NCI-H345 (cell line): ENCODE measurements at regions not wholly inside any gene's neighbourhood (a gene's known extent, or its start where the extent isn't known, plus 50 kb on each side); places are given as distances from the start of the nearest gene placed in this dataset.
"Not testable (repeated sequence)": the region's sequence is repeated elsewhere in the genome, so short reads cannot be mapped to it uniquely, and the experiment has no call there.

Experiments used
- DNase-seq: peaks from one replicate; lab custom pipeline; 2025; lab: John Stamatoyannopoulos, UW

GRCh38 chr18:43812627-43813026, 535.3 kb upstream of the SYT4 start:
- no peak for DNase-seq

GRCh38 chr18:43819397-43819796, 542.1 kb upstream of the SYT4 start:
- DNase-seq, result no peak

GRCh38 chr18:43819873-43820272, 542.6 kb upstream of the SYT4 start:
- no peak for DNase-seq

- DNase-seq, result no peak
These were observed 548.5 kb upstream of the SYT4 start for GRCh38 chr18:43825768-43826167.

DNA sequence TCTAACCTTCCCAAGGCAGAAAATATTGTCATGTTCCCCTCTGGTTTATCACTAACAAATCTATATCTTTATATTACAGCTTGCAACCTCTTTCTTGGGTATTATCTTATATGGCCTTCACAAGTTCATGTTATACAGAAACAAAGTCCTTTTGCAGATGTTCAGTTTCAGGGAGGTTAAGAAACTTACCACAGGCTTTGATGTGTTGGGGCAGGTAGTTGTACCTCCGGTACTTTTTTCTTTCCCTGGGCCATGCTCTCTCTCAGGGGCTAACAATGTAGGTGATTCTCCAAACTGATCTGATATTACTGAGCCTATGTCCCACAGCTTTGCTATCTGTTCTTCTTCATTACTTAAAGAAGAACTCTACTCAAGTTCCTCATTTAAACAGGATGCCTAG, 548.9 kb upstream of the SYT4 start:
- DNase-seq, result no peak

GRCh38 chr18:43827311-43827710, 550.0 kb upstream of the SYT4 start:
- no peak for DNase-seq

DNA sequence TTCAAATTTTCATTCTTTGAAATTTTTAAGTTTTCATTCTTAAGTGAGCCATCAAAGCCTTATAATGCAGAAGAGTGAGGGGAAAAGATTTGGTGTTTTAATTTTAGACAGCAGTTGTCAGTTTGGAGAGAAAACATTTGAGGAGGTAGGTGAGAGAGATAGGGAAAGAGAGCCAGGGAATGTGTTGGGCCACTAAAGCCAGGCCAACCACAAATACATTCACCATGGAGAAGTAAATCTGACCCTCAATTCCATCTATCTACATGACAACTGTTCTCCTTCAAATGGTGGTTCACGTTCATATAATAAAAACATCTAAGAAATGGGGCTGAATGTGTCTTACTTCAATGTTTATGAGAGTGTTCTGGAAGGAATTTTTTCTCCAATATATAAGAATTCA, 553.0 kb upstream of the SYT4 start:
- DNase-seq, result no peak

DNA sequence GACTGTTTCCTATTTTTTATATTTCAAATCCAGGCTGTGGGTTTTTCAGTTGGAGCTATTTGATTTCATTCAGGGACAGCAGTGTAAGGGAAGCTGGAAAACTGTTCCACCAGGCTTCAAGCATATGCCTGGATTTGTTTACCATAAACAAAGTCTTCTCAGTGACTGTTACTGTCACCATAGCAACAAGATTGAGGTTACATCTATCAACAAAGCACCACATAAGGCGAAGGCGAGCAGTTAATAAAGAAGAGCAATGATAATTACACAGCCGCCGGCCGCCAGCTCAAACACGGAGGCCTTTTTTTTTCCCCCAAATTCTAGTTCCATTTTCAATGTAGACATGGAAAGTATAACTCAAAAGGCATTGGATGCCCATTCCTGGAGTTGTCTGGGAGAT, 553.7 kb upstream of the SYT4 start:
- DNase-seq, result peak; percentile 65

GRCh38 chr18:43846299-43846698, 569.0 kb upstream of the SYT4 start:
- DNase-seq, result no peak

DNA sequence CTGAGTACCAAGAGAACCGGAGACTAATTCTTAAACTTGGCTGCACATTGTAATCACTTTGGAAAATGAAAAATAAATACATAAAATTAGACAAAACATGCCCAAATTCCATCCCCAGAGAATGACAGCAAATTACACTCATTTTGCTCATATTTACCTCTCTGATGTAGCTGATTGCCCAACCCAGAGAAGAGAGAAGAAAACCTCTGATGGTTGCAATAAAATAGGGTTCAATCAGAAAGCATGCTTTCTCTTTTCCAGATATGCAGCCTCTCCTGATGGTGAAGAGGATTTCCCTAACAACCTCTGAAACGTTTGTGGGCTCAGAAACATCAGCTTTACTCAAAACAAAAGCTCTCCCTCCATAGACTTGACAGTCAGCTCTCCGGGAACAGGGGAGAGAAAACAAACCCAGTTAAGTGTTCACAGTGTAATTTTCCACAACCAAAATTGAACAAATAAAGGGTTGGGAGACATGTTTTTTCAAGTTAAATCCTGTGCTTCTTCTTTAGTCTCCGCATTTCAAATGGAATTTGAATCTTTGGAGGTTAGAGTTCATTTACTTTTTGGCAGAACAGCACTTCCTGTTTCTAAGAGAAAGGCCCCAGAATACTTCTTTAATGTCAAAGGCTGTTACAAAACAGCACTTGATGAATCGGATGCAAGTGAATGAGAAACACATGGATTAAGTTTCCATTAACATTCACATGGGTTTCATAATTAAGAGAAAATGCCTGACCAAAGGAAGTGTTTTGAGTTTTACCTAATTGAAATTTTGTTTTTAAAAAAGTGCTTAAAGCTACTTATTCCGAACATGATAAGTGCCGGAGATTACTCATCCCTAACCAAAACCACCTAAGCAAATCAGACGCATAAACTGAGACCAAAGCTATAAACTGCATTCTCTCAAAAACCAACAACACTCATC, 570.1 kb upstream of the SYT4 start:
- DNase-seq, result no peak

GRCh38 chr18:43849831-43850230, 572.5 kb upstream of the SYT4 start:
- DNase-seq, result not testable (repeated sequence)

- no peak for DNase-seq
These were observed 578.1 kb upstream of the SYT4 start for GRCh38 chr18:43855376-43855775.

DNA sequence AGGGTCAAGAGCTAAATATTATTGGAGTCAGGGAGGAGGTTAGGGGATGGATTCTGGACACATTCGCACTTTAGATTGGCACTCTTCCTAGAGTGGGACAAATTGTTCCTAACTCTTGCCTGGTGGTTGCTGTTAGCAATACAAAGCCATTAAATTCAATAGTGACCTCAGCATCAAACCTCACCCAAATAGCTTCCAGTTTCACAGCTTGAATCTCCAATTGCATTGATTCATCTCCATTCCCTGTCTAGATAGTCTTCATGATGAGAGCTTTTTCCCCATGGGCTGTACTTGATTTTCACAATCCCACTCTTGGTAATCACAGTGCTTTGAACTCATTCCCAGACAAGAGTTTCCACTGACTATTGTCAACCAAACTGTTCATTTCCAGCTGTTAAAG, 585.9 kb upstream of the SYT4 start:
- no peak for DNase-seq

GRCh38 chr18:43866696-43867095, 589.4 kb upstream of the SYT4 start:
- DNase-seq, result no peak

- DNase-seq, result no peak
These were observed 591.3 kb upstream of the SYT4 start for GRCh38 chr18:43868497-43868995.

DNA sequence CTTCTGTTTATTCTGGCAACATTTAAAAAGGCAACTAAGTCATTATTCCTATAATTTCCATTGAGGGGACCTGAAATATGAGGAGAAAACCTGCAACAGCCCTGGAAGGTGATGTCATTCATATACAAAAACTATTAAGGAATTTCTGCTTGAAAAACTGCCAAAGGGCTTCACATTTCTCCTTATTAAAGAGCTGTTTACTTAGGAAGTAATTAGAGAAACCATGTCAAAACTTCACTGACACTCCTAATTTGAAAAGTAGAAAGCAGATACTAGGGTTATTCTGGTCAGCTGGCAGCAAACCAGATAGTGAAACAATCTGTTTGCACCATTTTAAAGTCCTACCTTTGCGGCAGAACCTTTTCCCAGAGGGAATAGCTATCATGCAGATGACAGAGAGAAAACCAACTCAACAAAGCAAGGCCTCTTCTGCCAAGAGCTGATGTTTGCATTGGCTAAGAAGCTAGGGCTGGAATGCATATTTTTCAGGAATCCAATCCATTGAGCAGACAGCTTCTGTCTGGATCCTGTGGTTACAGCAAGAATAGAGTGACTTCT, 592.2 kb upstream of the SYT4 start:
- no peak for DNase-seq

- DNase-seq, result no peak
These were observed 593.3 kb upstream of the SYT4 start for GRCh38 chr18:43870626-43871025.

GRCh38 chr18:43875511-43875910, 598.2 kb upstream of the SYT4 start:
- no peak for DNase-seq

DNA sequence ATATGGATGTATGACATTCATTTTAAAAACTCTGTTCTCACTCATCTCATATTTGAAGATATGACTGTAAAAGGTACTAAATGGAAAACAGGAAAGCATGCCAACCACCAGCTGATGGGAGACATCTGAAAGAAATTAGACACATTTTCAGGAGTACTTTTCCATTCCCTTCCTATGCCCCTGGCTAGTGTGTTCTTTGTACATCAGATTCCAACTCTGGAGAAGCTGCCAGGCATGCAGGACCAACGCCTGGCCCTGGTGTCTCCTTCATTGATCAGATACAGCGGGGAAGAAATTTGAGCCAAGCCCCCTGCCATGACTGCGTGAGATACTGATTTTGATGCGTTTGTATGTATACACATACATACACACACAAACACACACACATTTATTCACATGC, 599.0 kb upstream of the SYT4 start:
- DNase-seq, result no peak

GRCh38 chr18:43876748-43877147, 599.5 kb upstream of the SYT4 start:
- DNase-seq, result no peak

- DNase-seq, result no peak
These were observed 600.5 kb upstream of the SYT4 start for GRCh38 chr18:43877616-43878321.

DNA sequence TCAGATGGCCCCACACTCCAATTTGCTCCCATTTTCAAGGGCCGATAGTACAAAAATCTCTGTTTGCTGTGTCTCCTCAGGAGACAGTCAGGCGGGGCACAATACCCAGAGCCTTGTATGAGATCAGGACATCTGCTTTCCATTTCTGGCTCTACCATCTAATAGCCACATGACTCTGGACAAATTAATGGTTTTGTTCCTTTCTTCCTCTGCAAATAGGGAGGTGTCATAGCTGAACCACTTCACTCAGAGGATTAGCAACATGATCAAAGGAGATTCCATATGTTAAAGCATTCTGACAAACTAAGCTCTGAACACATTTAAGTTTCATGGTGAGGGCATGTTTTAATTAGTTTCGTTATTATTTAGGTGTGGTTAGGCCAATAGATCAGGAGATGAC, 602.1 kb upstream of the SYT4 start:
- DNase-seq, result no peak
